GM18907 (cell line): ENCODE measurements at regions not wholly inside any gene's neighbourhood (a gene's known extent, or its start where the extent isn't known, plus 50 kb on each side); places are given as distances from the start of the nearest gene placed in this dataset.
"Not testable (repeated sequence)": the region's sequence is repeated elsewhere in the genome, so short reads cannot be mapped to it uniquely, and the experiment has no call there.

Experiments used
- ATAC-seq: cut with Tn5 transposase; IDR thresholded peaks from one replicate; pipeline ENCODE4 v1.9.1; 2021; ENCODE audit warnings: mild to moderate bottlenecking, moderate library complexity; ENCODE audit not compliant: unreplicated experiment

DNA sequence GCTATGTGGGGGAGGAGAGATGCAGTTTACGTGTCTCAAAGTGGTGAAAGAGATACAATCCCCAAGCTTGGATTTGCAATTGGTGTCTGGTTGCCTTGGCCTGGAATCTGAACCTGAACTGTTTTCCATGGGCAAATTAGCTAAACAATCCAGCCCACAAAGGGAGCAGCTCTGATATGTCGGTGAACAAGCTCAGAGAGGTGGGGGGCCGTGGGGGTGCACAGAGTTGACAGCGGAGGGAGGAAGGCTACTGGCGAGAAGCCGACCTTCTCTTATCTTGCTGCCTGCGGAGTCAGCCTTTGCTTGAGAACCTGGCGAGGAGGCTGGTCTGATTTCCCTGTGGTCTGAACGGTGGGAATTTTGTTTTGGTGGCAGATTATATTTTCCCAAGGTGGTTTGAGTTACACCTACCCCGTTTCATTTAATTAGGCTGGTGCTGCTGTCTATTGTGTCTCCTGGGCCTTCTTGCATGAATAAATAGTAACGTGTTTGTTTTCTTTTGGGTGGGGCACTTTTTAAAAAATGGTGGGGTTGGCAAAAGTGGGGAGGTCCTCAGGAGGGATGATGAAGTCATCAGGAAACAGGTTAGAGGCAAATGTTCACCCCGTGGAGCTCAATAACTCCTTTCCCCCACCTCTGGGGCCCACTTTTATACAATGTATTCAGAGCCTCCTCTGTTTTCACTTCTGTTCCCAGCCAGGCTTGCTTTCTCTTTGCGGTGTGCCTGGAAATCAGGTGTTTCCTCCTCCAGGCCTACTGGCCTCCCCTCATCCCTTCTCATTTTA is 80.9 kb upstream of the IGFBP5 start:
- ATAC-seq: no peak

GRCh38 chr2:216775043-216775453 is 79.7 kb upstream of the IGFBP5 start:
- ATAC-seq: no peak

DNA sequence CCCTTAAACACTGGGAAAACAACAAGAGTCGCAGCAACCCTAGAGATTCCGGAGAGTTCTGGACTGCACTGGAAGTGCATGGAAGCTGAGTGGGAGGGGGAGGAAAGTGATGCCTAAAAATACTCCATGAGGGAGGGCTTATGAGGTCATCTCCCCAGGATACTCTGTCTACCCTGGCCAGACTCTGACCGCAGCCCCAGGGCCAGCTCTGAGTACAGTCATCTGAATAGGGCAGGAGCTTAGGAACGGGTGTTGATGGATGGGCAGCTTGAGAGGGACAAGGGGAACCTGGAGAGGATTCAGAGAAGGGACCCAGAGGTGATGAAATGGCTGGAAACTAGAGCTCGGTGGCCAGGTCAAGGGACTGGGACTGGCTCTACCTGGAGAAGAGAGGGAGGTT is 79.3 kb upstream of the IGFBP5 start:
- no peak for ATAC-seq

- ATAC-seq: no peak
These were observed 78.8 kb upstream of the IGFBP5 start for GRCh38 chr2:216774180-216774579.

DNA sequence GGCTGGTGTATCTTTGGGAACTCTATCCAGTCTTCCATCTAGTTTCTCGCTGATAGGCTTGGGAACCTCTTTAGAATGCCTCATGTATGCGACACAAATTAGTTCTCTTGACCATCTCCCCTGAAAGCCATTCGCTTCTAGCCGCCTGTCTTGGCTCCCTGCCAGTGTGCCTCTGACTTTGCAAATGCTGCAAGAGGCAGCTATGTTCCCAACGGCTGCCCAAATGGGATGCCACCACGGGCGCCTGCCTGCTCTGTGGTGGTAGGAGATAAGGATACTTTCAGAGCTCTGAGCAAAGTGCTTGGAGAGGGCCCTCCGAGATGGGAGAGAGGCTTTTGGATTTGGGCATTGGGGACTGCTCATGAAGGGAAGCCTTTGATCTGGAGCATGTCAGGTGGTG is 77.7 kb upstream of the IGFBP5 start:
- no peak for ATAC-seq

GRCh38 chr2:216770717-216771116 is 75.4 kb upstream of the IGFBP5 start:
- no peak for ATAC-seq

DNA sequence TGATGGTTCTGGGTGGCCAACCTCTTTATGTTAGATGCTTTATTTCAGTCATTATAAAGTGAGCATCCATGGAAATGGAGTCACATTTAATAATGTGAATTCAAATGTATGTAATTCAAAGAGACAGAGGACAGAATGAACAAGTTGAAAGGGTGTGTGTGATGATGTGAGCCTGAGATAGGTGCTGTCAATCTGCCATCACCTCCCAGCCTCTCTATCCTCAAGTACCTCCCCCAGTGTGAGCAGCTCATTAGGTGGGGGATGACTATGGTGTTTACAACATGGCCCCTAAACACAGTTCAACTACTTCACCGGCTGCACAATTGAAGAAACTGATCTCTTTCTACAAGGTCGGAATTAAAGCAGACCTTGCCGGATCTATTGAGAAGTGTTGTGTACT is 74.7 kb upstream of the IGFBP5 start:
- no peak for ATAC-seq

DNA sequence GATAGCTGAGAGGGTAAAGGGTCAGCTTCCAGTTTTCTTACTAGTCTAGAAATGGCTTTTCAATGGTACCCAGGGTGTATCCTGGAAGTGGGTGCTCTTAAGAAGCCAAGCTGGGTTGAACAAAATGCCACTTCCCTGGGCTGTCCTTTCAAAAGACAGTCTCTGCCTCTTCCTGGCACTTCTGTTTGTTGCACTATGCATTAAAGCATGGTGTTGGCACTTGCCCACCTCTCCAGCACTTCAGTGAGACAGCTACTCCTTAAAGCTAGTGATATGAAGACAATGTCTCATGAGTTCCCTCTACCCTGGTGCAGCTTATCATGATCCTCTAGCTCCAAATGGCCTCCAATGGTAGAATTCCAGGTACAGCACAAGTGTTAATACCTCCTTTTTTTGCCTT is 74.3 kb upstream of the IGFBP5 start:
- no peak for ATAC-seq

DNA sequence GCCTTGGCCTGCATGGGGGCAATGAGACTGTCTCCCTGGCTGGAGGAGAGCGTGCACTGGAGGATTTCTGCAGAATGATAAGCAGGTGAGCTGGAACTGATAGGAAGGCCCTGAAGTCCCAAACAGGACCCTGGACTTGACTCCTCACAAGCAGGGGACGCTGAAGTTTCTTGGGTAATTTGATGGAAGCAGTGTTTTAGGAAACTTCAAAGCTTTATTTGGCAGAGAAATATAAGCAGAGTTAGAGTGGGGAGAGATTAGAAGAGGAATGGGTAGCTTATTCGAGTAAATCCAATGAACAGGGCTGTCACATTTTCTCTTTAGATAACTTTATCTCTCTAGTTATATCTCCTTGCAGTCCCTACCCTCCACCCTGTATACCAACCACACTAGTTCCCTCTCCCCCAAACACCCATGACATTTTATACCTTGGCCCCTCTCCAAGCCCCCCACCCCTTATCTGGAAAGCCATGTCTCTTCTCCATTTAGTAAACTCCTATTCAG is 73.6 kb upstream of the IGFBP5 start:
- no peak for ATAC-seq

DNA sequence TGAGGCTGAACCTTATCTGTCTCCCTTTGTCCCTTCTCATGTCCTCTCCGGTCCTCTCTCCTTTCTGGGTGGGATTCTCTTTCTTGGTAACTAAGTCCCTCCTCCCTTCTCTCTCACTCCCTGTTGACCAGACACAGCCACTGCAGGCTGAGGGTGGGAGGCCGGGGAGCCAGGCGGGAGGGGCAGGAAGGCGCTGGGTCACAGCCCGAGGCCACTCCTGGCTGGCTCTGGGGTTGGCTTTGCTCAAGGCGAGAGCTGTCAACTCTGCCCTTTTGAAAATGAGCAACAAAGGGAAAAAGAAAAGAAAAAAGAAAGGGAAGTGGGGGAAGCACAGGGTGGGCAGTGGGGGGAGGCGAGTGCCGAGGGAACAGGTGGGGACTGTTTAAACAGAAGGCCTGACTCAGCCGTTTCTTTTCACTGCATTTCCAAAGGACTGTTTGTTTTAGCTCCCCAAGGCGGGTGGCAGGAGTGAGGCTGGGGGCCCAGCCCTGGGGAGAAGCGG is 70.5 kb upstream of the IGFBP5 start:
- ATAC-seq: no peak

GRCh38 chr2:216763396-216763795 is 68.0 kb upstream of the IGFBP5 start:
- ATAC-seq: no peak

- ATAC-seq: no peak
These were observed 66.5 kb upstream of the IGFBP5 start for GRCh38 chr2:216761809-216762208.

GRCh38 chr2:216761133-216761532 is 65.8 kb upstream of the IGFBP5 start:
- no peak for ATAC-seq

DNA sequence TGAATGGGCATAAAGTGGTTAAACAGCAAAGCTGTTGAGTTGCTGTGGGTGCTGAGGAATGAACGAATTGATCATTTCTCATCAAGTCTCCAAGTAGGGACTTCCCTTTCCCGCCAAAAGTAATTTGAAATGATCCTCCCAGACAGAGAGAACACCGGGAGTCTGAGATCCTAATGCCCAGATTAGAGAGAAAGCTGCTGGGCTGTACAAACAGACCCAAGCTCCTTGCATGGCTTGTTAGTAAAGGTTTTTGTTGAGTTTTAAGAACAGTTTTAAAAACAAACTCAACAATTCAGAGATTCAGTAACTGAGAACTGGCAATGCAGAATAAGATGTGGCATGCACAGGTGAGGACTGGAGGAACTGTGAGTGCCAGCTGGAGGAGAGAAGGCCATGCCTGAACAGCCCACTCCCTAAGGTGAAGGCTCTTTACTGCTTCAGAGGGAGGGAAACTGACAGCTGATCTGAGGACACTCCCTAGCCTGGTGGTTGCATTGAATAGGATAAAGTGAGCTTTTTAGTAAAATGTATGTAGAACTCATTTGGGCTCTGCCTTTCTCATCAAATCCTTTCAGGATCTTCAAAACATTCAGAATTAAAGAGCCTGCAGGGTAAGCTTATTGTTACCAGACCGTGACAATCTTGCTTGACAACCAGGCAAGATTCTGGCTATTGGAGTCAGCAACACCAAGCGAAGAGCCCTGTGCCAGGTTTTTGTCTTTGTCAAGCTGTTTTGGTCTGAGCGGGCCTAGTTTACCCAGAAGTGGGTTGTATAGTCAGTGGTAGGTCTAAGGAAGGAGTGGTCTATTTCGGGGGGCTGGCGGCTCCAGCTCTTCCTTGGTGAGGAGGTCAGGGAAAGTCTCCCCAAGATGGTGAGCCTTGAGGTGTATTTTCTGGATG is 63.2 kb upstream of the IGFBP5 start:
- no peak for ATAC-seq

DNA sequence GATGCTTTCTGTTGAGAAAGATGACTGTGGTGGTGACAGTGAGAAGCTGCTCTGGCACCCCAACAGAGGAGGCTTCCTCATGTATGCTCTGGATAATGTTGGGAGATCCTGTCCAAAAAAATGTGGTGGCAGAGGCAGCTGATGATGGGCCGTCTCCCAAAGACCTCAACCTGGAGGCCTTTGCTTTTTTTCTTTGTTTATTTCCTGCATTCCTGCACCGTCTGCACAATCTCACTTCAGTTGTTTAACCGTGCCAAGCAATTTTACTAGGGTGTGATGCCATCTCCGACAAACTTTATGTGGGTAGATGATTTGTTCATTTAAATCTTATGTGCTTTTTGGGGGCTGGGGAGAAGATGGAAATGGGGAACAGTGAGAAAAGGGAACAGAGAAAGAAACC is 62.2 kb upstream of the IGFBP5 start:
- no peak for ATAC-seq

GRCh38 chr2:216756435-216756834 is 61.1 kb upstream of the IGFBP5 start:
- no peak for ATAC-seq

- no peak for ATAC-seq
These were observed 59.5 kb upstream of the IGFBP5 start for GRCh38 chr2:216754812-216755211.

- no peak for ATAC-seq
These were observed 59.0 kb upstream of the IGFBP5 start for GRCh38 chr2:216754336-216754735.

DNA sequence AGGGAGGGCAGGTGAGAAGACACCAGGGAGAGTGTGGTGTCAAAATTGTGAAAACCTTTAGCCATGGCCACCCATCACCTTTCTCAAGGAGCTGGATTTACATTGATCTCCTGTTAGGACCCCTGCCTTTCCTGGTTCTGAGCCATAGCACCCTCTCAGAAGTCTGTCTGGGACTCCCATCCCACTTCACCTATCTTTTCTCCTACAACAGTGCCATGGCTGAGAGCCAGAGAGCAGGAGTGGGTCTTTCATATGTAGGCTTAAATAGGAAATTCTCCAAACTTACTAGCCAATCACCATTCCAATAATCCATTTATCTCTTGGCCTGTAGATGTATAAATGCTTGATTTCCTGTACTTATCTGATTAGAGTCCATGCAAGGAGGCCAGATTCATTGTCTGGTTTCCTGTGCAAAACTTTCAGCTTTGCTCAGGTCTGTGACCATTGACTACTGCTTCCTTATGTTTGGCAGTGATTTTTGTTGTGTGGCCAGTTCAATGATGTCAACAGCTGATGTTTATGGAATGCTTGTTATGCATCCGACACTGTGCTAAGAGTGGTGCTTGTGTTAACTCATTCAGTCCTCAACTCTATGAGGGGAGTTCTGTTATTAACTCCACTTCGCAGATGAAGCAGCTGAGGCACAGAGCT is 57.6 kb upstream of the IGFBP5 start:
- ATAC-seq: no peak

DNA sequence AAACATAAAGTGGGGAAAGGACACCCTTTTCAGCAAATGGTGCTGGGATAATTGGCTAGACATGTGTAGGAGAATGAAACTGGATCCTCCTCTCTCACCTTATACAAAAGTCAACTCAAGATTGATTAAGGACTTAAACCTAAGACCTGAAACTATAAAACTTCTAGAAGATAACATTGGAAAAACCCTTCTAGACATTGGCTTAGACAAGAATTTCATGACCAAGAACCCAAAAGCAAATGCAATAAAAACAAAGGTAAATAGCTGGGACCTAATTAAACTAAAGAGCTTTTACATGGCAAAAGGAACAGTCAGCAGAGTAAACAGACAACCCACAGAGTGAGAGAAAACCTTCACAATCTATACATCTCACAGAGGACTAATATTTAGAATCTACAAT is 55.4 kb upstream of the IGFBP5 start:
- not testable (repeated sequence) for ATAC-seq

DNA sequence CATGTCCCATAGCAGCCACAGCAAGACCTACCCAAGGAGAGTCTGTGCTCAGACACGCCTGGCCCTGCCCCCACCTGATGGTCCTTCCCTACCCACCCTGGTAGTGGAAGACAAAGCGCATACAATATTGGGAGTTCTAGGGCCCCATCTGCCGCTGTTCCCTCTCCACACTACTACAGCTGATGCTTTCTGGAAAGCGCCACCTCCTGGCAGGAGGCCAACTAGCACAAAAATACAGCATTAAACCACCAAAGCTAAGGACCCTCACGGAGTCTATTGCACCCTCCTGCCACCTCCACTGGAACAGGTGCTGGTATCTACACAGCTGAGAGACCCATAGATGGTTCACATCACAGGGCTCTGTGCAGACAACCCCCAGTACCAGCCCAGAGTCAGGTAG is 50.9 kb upstream of the IGFBP5 start:
- not testable (repeated sequence) for ATAC-seq
